ENCODE measurements at regions not wholly inside any gene's neighbourhood (a gene's known extent, or its start where the extent isn't known, plus 50 kb on each side); places are given as distances from the start of the nearest gene placed in this dataset.
"Not testable (repeated sequence)": the region's sequence is repeated elsewhere in the genome, so short reads cannot be mapped to it uniquely, and the experiment has no call there.

- no peak for DNase-seq (ENCODE audit: extremely low read depth in 1 of 11, low read depth in 9 of 11, low spot score in 4 of 11)
Observed at GRCh38 chr6:134604014-134604676, 286.2 kb upstream of the SGK1 start.

DNA sequence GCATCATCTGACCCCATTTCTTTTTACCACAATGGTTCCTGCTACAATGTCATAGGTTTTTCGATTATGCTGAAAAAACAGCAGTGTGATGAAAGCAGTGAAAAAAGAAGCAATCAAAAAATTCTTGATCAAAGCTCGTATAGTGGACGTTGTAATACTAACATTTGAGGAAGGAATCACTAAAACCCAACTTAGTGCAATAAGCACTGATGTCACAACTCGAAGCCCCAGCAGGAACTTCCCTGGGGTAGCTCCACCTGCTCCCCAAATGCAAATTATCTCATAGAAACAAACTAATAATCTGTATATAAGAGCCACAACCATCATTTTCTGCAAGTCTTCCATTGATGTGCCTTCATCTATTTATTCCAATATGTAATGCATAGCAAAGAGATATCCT is 285.6 kb upstream of the SGK1 start:
- DNase-seq (ENCODE audit: extremely low read depth in 1 of 11, low read depth in 9 of 11, low spot score in 4 of 11): no peak

DNA sequence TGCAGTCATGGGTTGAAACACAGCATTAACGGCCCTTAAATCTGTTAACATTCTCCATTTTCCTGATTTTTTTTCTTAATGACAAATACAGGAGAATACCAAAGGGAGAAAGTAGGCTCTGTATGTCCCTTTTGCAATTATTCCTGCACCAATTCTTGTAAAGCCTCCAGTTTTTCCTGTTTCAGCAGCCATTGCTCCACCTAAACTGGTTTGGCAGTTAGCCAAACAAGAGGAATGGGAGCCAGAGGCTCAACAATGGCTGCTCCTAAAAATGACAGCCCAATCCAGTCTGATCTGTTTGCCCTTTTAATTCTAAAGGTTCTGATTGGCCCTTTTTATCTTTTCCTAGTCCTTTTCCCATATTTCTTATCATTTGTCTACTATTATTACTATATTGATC is 284.2 kb upstream of the SGK1 start:
- DNase-seq (ENCODE audit: extremely low read depth in 1 of 11, low read depth in 9 of 11, low spot score in 4 of 11): no peak

DNA sequence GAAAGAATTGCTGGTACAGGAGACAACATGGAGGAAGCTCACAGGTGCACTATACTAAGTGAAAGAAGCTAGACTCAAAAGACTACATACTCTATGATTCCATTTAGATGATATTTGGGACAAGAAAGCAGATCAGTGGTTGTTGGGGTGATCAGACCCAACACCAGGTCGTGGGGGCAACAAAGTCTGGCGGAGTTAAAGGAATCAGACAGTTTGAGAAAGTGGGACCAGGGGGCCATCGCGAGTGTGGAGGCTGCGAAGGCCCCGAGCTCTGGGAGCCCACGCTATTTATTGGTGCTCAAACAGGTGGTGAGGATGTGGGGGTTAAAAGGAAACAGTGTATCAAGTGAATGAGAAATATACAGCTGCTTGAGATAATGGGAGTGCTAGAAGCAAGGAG is 282.8 kb upstream of the SGK1 start:
- no peak for DNase-seq (ENCODE audit: extremely low read depth in 1 of 11, low read depth in 9 of 11, low spot score in 4 of 11)

DNA sequence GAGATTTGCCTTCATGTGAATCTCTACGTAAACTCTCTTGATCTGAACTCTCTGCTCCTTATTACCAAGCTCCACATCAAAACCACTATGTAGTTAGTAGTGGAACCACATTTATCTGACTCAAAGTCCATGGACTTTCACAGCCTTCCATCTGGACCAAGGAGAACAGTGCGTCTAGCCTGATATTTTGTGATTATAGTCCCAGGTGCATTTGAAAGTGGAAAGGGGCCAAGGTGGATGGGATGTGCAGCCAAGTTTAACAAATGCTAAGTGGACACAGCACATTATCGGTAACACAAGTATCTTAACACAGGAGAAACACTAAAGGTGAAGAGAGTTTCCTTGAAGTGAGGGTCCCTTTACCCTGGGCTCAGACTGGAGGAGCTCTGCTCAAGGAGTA is 281.2 kb upstream of the SGK1 start:
- no peak for DNase-seq (ENCODE audit: extremely low read depth in 1 of 11, low read depth in 9 of 11, low spot score in 4 of 11)

GRCh38 chr6:134596191-134596590 is 278.3 kb upstream of the SGK1 start:
- no peak for DNase-seq (ENCODE audit: extremely low read depth in 1 of 11, low read depth in 9 of 11, low spot score in 4 of 11)

DNA sequence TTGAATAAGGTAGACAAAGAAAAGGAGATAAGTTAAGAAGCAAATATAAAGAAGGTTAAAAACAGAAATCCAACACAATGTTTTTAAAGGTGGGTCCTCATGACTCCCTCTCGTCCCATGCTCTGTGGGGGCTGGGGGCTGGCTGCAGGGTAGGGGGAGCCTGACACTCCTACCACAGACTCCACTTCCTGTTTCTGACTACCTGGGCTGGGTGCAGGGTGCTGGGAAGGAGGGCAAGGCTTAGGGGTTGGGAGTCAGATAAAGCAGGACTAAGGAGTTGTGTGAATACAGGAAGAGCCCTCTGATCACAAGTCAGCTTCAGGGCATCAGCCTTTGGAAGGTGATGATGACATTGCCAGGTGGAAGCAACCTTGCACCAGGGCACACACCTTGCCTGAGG is 277.0 kb upstream of the SGK1 start:
- DNase-seq (ENCODE audit: extremely low read depth in 1 of 11, low read depth in 9 of 11, low spot score in 4 of 11): no peak

- no peak for DNase-seq (ENCODE audit: extremely low read depth in 1 of 11, low read depth in 9 of 11, low spot score in 4 of 11)
Observed at GRCh38 chr6:134593887-134594286, 276.0 kb upstream of the SGK1 start.

DNA sequence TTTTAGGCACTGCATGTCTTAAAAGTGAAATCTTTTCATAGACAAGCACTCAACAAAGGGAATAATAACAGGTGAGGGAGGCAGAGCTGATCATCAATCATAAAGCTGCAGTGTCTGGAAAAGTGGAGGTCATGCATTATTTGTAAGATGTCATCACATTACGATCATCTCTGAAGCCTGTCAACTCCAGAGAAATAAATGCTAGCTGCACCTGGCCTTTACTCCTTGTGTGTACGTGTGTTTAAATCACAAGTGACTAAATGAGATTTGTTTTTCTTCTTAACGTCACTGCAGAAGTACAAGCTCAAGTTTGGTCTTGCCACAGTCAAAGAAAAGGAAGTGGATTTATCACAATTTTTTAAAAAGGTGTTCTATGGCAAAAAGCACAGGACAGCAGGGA is 275.5 kb upstream of the SGK1 start:
- no peak for DNase-seq (ENCODE audit: extremely low read depth in 1 of 11, low read depth in 9 of 11, low spot score in 4 of 11)

DNA sequence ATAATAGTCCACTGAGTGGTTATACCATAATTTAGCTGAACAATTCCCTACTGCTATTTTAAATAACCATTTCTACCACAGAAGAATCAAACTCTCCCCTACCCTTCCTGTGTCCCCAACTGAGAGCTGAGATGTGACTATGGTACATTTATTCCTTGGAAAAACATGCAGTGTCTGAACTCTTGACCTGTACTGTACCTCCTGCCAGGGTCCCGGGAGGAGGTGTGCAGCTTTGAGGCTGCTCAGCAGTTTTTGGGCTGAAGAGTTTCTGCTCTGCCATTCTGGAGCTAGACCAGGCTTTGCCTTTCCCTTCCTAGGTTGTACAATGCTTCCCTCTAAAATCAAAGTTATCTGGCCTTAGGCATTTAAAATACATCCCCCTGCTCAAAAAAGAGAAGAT is 275.1 kb upstream of the SGK1 start:
- DNase-seq (ENCODE audit: extremely low read depth in 1 of 11, low read depth in 9 of 11, low spot score in 4 of 11): no peak

DNA sequence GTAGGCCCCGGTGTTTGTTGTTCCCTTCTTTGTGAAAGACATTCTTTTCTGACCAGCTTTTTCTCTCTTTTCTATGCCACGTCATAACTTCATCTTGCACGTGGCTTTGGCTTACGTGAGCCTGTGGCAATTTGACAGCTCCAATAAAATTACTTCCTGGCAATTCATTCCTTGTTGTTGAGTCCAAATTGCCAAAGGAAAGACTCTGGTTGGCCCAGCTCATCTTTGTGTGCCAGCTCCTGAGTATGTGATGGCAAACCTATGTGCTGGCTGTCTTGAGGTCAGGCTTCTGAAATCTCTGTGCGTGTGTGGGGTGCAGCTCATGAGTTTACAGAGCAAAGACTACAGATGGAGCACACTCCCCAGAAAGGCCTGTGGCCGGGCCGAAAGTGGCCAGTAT is 272.5 kb upstream of the SGK1 start:
- no peak for DNase-seq (ENCODE audit: extremely low read depth in 1 of 11, low read depth in 9 of 11, low spot score in 4 of 11)

GRCh38 chr6:134590004-134590403 is 272.1 kb upstream of the SGK1 start:
- DNase-seq (ENCODE audit: extremely low read depth in 1 of 11, low read depth in 9 of 11, low spot score in 4 of 11): no peak

GRCh38 chr6:134589512-134589911 is 271.6 kb upstream of the SGK1 start:
- no peak for DNase-seq (ENCODE audit: extremely low read depth in 1 of 11, low read depth in 9 of 11, low spot score in 4 of 11)

DNA sequence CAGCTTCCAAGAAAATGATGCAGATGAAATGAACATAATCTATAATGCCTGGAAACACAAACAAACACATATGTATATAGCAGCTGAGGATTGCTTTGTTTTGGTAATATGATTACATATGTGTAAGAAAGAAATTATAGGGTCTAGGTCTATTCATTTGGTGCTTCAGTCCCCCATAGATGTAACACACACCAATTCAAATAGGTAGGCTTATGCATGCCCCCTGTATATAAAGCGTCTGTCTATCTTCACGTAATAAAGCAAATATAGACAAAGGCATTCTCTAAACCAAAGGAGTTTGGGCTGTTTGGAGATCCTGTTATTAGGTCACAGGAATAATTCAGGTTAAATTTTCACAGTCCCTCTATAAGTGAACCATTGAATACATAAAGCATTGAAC is 270.4 kb upstream of the SGK1 start:
- DNase-seq (ENCODE audit: extremely low read depth in 1 of 11, low read depth in 9 of 11, low spot score in 4 of 11): no peak

DNA sequence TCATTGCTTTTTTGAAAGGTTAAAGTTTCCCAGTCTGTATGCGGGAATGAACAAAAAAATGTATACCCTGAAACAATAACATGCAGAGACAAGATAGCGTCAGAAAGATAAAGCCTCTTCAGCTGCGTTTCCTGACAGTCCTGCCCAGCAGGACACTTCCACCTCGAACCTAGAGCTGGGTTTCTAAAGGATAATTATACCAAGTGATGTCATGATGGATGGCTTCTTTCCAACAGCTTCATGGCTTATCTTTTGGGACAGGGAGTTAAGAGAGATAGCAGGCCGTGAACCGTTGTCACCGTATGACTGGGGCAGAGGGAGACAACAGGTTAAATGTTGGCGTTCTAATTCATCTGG is 267.6 kb upstream of the SGK1 start:
- DNase-seq (ENCODE audit: extremely low read depth in 1 of 11, low read depth in 9 of 11, low spot score in 4 of 11): peak in 1 of 11 donors; percentile 3

DNA sequence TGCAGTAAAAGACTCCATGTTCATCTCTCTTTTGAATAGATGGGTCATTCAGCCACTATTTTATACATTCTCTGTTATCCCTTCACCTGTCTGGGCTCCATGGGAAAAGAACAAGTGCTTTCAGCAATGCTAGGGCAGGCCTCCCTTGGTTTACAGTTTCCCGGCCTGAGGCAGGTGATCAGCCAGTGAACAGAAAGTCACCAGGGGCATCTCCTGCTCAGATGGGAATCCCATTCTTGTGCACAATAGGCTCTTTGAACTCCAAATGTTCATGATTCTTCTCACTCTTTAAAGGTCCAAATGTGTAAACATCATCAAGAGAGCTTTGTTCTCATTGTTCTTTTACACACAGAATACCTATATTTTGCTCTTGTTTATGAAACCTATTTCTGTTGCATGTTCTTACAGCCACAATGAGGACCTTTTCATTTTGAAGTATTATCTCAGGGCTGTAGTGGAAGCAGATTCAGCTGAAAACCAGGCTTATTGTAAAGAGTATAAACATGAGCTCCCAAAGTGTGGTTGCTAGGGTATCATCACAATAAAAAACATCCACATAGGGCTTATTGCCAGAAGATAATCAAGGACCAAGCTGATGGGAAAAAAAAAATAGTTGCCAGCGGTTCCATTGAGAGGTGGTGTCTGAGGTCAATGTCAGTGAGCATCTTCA is 267.1 kb upstream of the SGK1 start:
- peak in 1 of 11 donors; percentile 0 for DNase-seq (ENCODE audit: extremely low read depth in 1 of 11, low read depth in 9 of 11, low spot score in 4 of 11)

DNA sequence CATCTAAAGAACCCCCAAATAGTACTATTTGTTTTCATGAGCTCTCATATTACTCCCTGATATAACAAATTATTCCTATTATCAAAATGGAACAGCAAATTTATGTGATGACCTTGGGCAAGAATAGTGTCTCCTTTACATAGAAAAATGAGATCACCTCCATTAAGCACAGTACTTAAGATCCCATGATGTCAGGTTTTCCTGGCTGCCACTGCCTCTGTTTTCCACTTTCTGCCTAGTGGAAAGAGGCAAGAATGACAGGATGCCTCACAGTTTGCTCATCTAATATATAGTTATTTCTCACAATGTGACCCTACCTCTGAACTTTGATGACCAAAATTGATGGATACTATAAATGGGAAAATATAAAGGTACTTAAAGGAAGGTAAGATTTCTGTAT is 260.1 kb upstream of the SGK1 start:
- no peak for DNase-seq (ENCODE audit: extremely low read depth in 1 of 11, low read depth in 9 of 11, low spot score in 4 of 11)

DNA sequence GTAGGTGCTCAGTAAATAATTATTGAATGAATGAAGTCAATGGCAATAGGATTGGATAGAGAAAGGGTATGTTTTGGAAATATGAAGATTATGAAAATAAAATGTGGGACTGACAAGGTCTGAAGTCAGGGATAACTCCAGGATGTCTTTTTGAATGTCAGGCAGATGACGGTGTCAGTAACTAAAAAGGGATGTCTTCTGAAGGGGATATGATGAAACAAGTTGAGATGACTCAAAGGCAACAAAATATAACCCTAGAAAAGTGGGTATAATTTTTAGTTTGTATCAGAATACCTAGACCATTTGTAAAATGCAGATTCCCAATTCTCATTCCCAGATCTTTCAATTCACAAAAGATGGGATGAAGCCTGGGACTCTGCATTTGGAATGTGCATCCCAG is 257.3 kb upstream of the SGK1 start:
- DNase-seq (ENCODE audit: extremely low read depth in 1 of 11, low read depth in 9 of 11, low spot score in 4 of 11): no peak

- no peak for DNase-seq (ENCODE audit: extremely low read depth in 1 of 11, low read depth in 9 of 11, low spot score in 4 of 11)
Observed at GRCh38 chr6:134574491-134574890, 256.6 kb upstream of the SGK1 start.

- DNase-seq (ENCODE audit: extremely low read depth in 1 of 11, low read depth in 9 of 11, low spot score in 4 of 11): not testable (repeated sequence)
Observed at GRCh38 chr6:134569996-134570395, 252.1 kb upstream of the SGK1 start.

- DNase-seq (ENCODE audit: extremely low read depth in 1 of 11, low read depth in 9 of 11, low spot score in 4 of 11): no peak
Observed at GRCh38 chr6:134564705-134565104, 246.8 kb upstream of the SGK1 start.

All from renal cortex interstitium (tissue), 11 donors.